HFFc6 (cell line): ENCODE measurements at regions not wholly inside any gene's neighbourhood (a gene's known extent, or its start where the extent isn't known, plus 50 kb on each side); places are given as distances from the start of the nearest gene placed in this dataset.

Experiments used
- DNase-seq: peaks from one replicate; pipeline ENCODE4 v3.0.0-alpha.2; 2018
- H3K27ac Mint-ChIP-seq: 2 replicates; pipeline ENCODE4 v1.8.0; 2020; ENCODE audit warnings: mild to moderate bottlenecking, mixed read lengths
- H3K27me3 Mint-ChIP-seq: 2 replicates; pipeline ENCODE4 v1.8.0; 2021; ENCODE audit warnings: mild to moderate bottlenecking, moderate library complexity, mixed read lengths; ENCODE audit not compliant: insufficient read depth
- H3K36me3 Mint-ChIP-seq: 2 replicates; pipeline ENCODE4 v1.8.0; 2021; ENCODE audit warnings: low read depth, mixed read lengths
- H3K4me1 Mint-ChIP-seq: 2 replicates; pipeline ENCODE4 v1.8.0; 2020; ENCODE audit warnings: low read depth, mixed read lengths
- H3K4me3 Mint-ChIP-seq: 2 replicates; pipeline ENCODE4 v1.8.0; 2020; ENCODE audit warnings: mild to moderate bottlenecking, moderate library complexity, mixed read lengths
- H3K9me3 Mint-ChIP-seq: 2 replicates; pipeline ENCODE4 v1.8.0; 2020; ENCODE audit warnings: mild to moderate bottlenecking, mixed read lengths
- CTCF ChIP-seq: fragments of 200-600 bp; sonication (generic); IDR thresholded peaks from 2 replicates; pipeline ENCODE4 v1.5.0; 2021; ENCODE audit warnings: antibody characterized with exemption, mild to moderate bottlenecking

GRCh38 chr15:79593119-79593869 lies 161.2 kb downstream of the MINAR1 start:
- Mint-ChIP-seq H3K4me1 (no peaks in the 10 kb centered on the region), H3K27ac (no peak overlapping the region), H3K4me3 (no peak overlapping the region), H3K36me3 (no peaks in the 10 kb centered on the region), H3K9me3 (no peaks in the 10 kb centered on the region), H3K27me3 (peaks cover 6% of the 10 kb centered on the region)
- peak; percentile 64 for TF ChIP-seq CTCF
- peak; percentile 22 for DNase-seq

GRCh38 chr15:79595306-79595705 lies 163.2 kb downstream of the MINAR1 start:
- H3K4me3 Mint-ChIP-seq, result no peak overlapping the region
- H3K4me1 Mint-ChIP-seq, result no peaks in the 10 kb centered on the region
- no peak for DNase-seq
- H3K27me3 Mint-ChIP-seq, result peaks cover 11% of the 10 kb centered on the region
- no peak overlapping the region for H3K27ac Mint-ChIP-seq
- TF ChIP-seq CTCF, result no peak
- H3K9me3 Mint-ChIP-seq, result no peaks in the 10 kb centered on the region
- H3K36me3 Mint-ChIP-seq, result no peaks in the 10 kb centered on the region

- Mint-ChIP-seq H3K36me3 (no peaks in the 10 kb centered on the region), H3K4me3 (no peak overlapping the region), H3K27me3 (peaks cover 11% of the 10 kb centered on the region)
Measured at GRCh38 chr15:79595995-79596622, 164.0 kb downstream of the MINAR1 start.

GRCh38 chr15:79598639-79599038 lies 166.5 kb downstream of the MINAR1 start:
- peaks cover 11% of the 10 kb centered on the region for H3K4me1 Mint-ChIP-seq
- no peak overlapping the region for H3K27ac Mint-ChIP-seq
- no peak for DNase-seq
- H3K27me3 Mint-ChIP-seq, result peaks cover 8% of the 10 kb centered on the region
- no peak for TF ChIP-seq CTCF
- H3K4me3 Mint-ChIP-seq, result no peak overlapping the region
- H3K36me3 Mint-ChIP-seq, result no peaks in the 10 kb centered on the region
- no peaks in the 10 kb centered on the region for H3K9me3 Mint-ChIP-seq

More at GRCh38 chr15:79595995-79596622, 164.0 kb downstream of the MINAR1 start:
- Mint-ChIP-seq H3K27ac (no peak overlapping the region), H3K4me1 (no peaks in the 10 kb centered on the region), H3K9me3 (no peaks in the 10 kb centered on the region)
- peak; percentile 91 for TF ChIP-seq CTCF
- peak; percentile 65 for DNase-seq

GRCh38 chr15:79601405-79602086 lies 169.4 kb downstream of the MINAR1 start:
- H3K36me3 Mint-ChIP-seq, result no peaks in the 10 kb centered on the region
- peaks cover 11% of the 10 kb centered on the region for H3K27me3 Mint-ChIP-seq
- DNase-seq, result no peak
- no peak overlapping the region for H3K27ac Mint-ChIP-seq
- no peak overlapping the region for H3K4me3 Mint-ChIP-seq
- no peaks in the 10 kb centered on the region for H3K9me3 Mint-ChIP-seq
- H3K4me1 Mint-ChIP-seq, result peaks cover 11% of the 10 kb centered on the region
- TF ChIP-seq CTCF, result no peak
